RWPE1 (cell line): ENCODE measurements at regions not wholly inside any gene's neighbourhood (a gene's known extent, or its start where the extent isn't known, plus 50 kb on each side); places are given as distances from the start of the nearest gene placed in this dataset.

ENCODE experiments used
- CTCF ChIA-PET: fragments of 350-600 bp; sonication (Branson Sonifier 250); formaldehyde crosslinking; extraction: SDS; loops from one replicate; lab custom pipeline; 2021; lab: Yijun Ruan, JAX
- POLR2A ChIA-PET: fragments of 400-600 bp; formaldehyde crosslinking; extraction: SDS; loops from one replicate; lab custom pipeline; 2020; ENCODE audit warnings: antibody characterized with exemption; ENCODE audit not compliant: low non-redundant PET; lab: Yijun Ruan, JAX
- DNase-seq: peaks from one replicate; pipeline ENCODE4 v3.0.0; 2012; ENCODE audit warnings: low spot score
- H3K27ac ChIP-seq: fragments of 450-650 bp; 2 replicates; pipeline ENCODE4 v1.5.1; 2017
- TF ChIP-seq, protein P1 (sequence below): fragments of 450-650 bp; conservative IDR thresholded peaks from 2 replicates; pipeline ENCODE4 v1.5.1; 2017; ENCODE audit warnings: low read depth, mild to moderate bottlenecking

DNA sequence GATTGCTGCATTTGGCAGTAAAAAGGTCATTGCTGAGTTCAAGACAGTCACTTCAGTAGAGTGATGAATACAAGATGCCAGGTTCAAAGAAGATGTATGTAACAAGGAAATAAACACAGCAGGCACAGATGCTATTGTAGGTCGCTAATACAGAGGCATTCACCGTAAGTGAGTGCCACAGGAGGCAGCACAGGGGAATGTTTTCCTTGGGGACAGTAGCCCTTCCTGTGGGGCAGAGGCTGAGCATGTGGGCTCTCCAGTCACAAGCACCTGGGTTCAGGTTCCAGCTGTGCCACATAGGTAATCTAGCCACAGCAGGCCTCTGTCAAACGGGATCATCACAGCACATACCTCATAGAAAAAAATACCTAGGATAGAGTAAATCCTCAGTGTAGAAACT, 86.3 kb downstream of the RSL24D1 start:
- ChIA-PET POLR2A (no interaction called here), CTCF (interaction anchor here (0.6 to 0.7 kb wide), 2 partner anchors 30 to 831 kb away, joined by 3 read pairs; no protein-coding TSS in a partner anchor)
- no peak overlapping the region for H3K27ac ChIP-seq
- no peak for DNase-seq
- TF ChIP-seq, protein P1, sequence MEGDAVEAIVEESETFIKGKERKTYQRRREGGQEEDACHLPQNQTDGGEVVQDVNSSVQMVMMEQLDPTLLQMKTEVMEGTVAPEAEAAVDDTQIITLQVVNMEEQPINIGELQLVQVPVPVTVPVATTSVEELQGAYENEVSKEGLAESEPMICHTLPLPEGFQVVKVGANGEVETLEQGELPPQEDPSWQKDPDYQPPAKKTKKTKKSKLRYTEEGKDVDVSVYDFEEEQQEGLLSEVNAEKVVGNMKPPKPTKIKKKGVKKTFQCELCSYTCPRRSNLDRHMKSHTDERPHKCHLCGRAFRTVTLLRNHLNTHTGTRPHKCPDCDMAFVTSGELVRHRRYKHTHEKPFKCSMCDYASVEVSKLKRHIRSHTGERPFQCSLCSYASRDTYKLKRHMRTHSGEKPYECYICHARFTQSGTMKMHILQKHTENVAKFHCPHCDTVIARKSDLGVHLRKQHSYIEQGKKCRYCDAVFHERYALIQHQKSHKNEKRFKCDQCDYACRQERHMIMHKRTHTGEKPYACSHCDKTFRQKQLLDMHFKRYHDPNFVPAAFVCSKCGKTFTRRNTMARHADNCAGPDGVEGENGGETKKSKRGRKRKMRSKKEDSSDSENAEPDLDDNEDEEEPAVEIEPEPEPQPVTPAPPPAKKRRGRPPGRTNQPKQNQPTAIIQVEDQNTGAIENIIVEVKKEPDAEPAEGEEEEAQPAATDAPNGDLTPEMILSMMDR = no peak

DNA sequence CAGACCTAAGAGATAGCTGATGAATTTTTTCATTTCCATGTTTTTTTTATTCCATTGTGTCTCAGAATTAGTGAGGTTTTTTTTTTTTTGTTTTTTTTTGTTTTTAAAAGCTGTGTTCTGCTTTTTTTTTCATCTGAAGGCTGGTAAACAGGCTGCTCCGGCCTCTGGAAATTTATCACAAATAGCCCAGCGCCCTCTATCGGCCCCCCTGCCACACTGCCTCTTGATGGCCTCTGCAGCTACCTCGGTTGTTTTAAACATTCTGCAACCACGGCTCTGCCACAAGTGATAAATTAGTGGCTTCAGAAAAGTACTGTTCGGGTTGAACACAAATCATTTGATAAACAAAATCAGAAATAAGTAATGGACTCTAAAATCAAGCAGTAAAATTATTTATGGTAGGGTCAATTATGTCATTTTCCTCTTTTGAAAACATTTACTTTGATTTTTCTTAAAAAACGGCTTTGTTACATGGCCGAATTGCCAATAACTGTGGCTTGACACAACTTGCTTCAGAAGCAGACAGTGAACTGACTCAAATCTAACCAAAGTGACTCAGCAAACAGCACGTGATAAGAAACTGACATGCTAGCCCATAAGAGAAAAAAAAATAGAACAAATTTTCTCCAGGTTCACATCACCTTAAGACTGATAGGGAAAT, 87.8 kb downstream of the RSL24D1 start:
- CTCF ChIA-PET = interaction anchor here (0.6 to 1.8 kb wide), 14 partner anchors 9 to 1389 kb away, joined by 3 to 5 read pairs (median 4); no protein-coding TSS in a partner anchor

DNA sequence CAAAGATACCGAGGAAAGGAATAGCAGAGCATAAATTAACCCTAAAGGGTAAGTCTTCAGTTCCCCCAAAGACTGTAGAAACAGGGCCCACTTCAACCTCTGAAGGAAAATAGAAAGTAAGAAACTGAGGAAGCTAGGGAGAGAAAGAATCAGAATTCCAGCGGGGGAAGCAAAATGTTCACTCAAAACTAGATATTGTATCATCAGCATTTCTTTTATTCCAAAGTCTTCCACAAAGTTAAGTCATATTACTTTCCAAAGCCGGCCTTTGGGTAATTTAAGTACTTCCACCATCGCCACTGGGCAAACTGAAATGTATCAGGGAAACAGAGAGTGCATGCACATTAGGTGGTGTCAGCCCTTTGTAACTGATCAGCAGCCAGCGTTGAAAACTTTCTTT, 88.3 kb downstream of the RSL24D1 start:
- TF ChIP-seq, protein P1 = no peak
- CTCF ChIA-PET = interaction anchor here (0.6 to 1.8 kb wide), 11 partner anchors 10 to 1191 kb away, joined by 3 to 5 read pairs (median 3); no protein-coding TSS in a partner anchor
- POLR2A ChIA-PET = no interaction called here
- DNase-seq = no peak
- no peak overlapping the region for H3K27ac ChIP-seq

More for the DNA sequence above, 87.8 kb downstream of the RSL24D1 start:
- POLR2A ChIA-PET = no interaction called here
- DNase-seq = peak; percentile 59
- TF ChIP-seq, protein P1 = peak; percentile 79
- no peak overlapping the region for H3K27ac ChIP-seq

DNA sequence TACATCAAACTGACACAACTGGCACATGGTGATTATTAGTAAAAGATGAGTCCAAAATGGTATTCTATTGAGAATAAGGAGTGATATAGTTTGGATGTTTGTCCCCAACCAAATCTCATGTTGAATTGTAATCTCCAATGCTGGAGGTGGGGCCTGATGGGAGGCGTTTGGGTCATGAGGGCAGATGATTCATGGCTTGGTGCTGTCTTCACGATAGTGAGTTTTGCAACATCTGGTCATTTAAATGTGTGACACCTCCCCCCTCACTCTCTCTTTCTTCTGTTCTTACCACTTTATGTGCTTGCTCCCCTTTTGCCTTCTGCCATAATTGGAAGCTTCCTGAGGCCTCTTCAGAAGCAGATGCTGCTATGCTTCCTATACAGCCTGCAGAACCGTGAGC, 90.6 kb downstream of the RSL24D1 start:
- POLR2A ChIA-PET = no interaction called here

DNA sequence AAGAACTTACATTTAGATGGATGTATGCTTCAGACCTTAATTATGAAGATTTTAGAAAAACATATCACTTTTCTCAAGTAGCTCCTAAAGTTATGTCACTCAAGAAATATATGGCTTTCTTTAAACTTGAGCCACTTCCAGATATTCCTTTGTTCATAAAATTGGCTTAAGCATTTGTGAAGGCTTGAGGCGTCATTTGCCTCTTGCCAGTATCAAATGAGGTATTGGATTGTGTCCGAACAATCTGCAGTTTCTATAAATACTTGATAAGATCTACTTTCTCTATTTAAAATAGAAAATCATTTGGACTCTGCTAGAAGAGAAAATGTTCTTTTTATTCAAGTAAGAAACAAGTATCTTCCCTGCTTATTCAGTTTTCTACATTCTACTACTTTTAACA, 102.6 kb downstream of the RSL24D1 start:
- no peak for DNase-seq
- TF ChIP-seq, protein P1 = no peak
- POLR2A ChIA-PET = no interaction called here
- no peak overlapping the region for H3K27ac ChIP-seq
- CTCF ChIA-PET = no interaction called here

More for the DNA sequence above, 90.6 kb downstream of the RSL24D1 start:
- no peak for DNase-seq
- CTCF ChIA-PET = no interaction called here
- TF ChIP-seq, protein P1 = no peak
- H3K27ac ChIP-seq = no peak overlapping the region

DNA sequence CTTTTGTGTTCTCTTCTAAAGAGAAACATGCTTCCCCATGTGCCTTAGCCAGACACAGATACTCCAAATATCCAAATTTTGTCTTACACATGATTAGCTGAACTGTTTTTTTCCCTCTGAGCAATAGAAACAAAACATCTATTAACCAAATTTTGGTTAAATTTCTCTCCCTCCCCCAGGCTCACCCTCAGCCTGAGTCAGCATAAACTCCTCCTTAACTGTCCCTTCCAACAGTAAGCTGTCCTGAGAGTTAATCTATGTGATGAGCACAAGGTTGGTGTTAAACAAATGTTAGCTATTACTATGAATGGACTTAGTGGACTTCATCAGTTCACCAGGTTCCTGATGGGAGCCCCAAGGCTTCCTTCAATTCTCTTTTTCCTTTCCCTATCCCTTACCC, 108.5 kb downstream of the RSL24D1 start:
- TF ChIP-seq, protein P1 = no peak
- POLR2A ChIA-PET = no interaction called here
- no peak for DNase-seq
- H3K27ac ChIP-seq = no peak overlapping the region
- CTCF ChIA-PET = no interaction called here
